Esophagus (tissue), 2 donors: ENCODE measurements at regions not wholly inside any gene's neighbourhood (a gene's known extent, or its start where the extent isn't known, plus 50 kb on each side); places are given as distances from the start of the nearest gene placed in this dataset.

Experiments
- H3K27ac ChIP-seq, 2 donors: one replicate each; pipeline ENCODE4 v1.5.1; 2013; ENCODE audit warnings: low read depth in 2 of 2, mild to moderate bottlenecking in 2 of 2, inconsistent platforms in 1 of 2, low read length in 1 of 2, moderate library complexity in 1 of 2
- H3K27me3 ChIP-seq, 2 donors: one replicate each; pipeline ENCODE4 v1.6.1; 2013; ENCODE audit warnings: low read length in 2 of 2, control low read depth in 1 of 2, mild to moderate bottlenecking in 1 of 2; ENCODE audit not compliant: insufficient read depth in 2 of 2, control insufficient read depth in 1 of 2
- H3K36me3 ChIP-seq, 2 donors: one replicate each; pipeline ENCODE4 v1.6.1; 2013; ENCODE audit warnings: low read length in 1 of 2; ENCODE audit not compliant: control insufficient read depth in 2 of 2, insufficient read depth in 2 of 2
- H3K4me1 ChIP-seq, 2 donors: one replicate each; pipeline ENCODE4 v1.6.1; 2013; ENCODE audit warnings: low read length in 1 of 2; ENCODE audit not compliant: control insufficient read depth in 2 of 2, insufficient read depth in 2 of 2
- H3K4me3 ChIP-seq, 2 donors: one replicate each; pipeline ENCODE4 v1.5.1; 2013; ENCODE audit warnings: low read length in 2 of 2, mild to moderate bottlenecking in 2 of 2, low read depth in 1 of 2, moderate library complexity in 1 of 2
- H3K9me3 ChIP-seq, 2 donors: one replicate each; pipeline ENCODE4 v1.6.1; 2013; ENCODE audit warnings: mild to moderate bottlenecking in 2 of 2, low read depth in 1 of 2, low read length in 1 of 2, moderate library complexity in 1 of 2; ENCODE audit not compliant: control insufficient read depth in 2 of 2, insufficient read depth in 1 of 2
- WGBS, 2 donors: extraction: QIAGEN DNeasy Blood & Tissue Kit; methylation state at CpG; one replicate each; pipeline ENCODE4 v1.1.7; 2013; 5-methylcytosine and 5-hydroxymethylcytosine counted together
- donor health status: healthy with polysubstance abuse.
- donor health status: Bipolar disorder and iron deficiency.

DNA sequence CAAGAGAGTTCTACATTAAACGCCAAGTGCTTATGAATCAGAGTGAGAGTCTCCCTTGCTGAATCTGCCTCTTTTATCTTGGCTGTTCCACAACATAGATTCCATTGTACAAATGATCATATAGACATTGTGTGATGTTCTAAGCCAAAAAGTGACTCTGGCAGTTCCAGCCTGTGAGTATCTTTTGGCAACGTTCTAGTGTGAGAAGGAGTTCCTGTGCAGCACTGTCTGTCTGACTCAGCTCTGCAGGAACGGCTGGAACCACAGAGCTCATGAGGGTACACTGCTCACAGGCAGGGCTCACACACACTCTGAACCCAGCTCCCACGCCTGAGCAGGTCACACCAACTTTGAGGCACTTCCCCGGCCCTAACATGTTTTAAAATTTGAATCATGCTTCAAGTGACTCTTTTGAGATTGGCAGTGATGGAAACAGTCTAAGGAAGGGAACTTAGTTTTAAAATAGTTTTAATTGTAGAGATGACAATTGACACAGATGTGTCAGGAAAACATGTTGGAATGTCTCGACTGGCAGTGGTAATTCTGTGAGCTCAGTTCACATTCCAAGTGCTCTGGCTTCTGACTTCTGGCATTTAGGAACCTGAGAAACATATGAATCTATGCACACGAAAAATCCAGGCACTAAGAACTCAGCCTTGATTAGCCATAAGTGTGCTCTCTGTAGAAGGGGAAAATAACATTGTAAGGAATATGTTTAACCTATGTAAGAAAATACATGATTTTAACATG, 272.0 kb downstream of the UQCRFS1 start:
- Histone ChIP-seq H3K4me3 (no peak overlapping the region), H3K9me3 (no peaks in the 10 kb centered on the region)
- 34 to 36% methylated on average over 7 of the region's 7 CpGs for WGBS, 2 donors

DNA sequence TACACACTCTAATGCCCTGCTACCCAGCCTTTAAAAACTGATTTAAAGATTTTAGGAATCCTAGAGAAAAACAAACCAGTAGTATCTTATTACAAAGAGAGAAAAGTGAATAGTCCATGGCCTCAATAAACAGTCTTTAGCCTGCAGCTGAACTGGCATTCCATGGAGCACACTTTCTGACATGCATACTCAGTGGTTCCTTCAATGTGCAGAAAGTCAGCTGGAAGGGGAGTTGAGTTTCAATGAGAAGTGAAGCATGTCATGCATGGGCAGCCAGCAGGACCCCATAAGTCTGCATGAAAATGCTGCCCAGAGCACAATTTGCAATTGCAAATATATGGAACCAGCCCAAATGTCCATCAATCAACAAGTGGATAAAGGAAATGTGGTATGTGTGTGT, 273.7 kb downstream of the UQCRFS1 start:
- Histone ChIP-seq H3K9me3 (no peaks in the 10 kb centered on the region), H3K4me1 (no peaks in the 10 kb centered on the region), H3K4me3 (no peak overlapping the region), H3K36me3 (no peaks in the 10 kb centered on the region), H3K27ac (no peak overlapping the region), H3K27me3 (no peaks in the 10 kb centered on the region)

More for the DNA sequence above, 272.0 kb downstream of the UQCRFS1 start:
- no peaks in the 10 kb centered on the region for H3K4me1 ChIP-seq
- H3K27ac ChIP-seq, result no peak overlapping the region
- no peaks in the 10 kb centered on the region for H3K27me3 ChIP-seq
- H3K36me3 ChIP-seq, result no peaks in the 10 kb centered on the region

DNA sequence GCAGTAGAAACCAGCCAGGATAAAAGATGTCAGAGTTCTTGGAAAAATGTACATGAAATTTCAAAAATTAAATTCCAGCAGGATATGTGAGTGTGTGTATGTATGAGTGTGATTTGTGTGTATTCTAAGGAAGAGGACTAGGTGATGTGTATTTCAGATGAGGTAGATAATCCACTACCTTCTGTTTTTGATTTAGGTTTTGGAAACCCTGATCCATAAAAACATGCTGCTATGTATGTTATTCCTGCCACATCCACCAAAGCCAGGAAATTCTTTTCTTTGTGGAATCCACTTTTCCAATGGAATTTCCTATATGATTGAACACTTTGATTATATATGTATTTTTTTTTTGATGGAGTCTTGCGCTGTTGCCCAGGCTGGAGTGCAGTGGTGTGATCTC, 276.9 kb downstream of the UQCRFS1 start:
- Histone ChIP-seq H3K4me1 (no peaks in the 10 kb centered on the region), H3K9me3 (no peaks in the 10 kb centered on the region), H3K27me3 (no peaks in the 10 kb centered on the region), H3K27ac (no peak overlapping the region), H3K4me3 (no peak overlapping the region), H3K36me3 (no peaks in the 10 kb centered on the region)
- WGBS, 2 donors, result 92 to 100% methylated on average over 1 of the region's 1 CpG

DNA sequence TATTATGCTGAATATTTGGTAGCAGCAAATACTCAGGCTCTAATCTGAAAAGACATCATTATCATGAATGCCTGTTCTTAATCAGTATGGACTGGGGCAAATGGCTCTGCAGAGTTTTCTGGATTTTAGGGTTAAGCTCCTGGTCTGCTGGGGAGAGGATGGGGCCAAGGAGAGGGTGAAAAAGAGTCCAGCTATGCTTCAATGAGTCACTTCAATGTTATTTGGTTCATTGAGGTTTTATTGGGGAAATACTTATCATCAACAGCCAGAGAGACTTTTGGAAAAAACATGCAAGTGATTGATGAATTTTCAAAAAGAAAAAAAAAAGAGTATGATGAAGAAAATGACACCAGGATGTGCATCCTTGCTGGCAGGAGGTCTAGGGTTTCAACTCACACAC, 278.3 kb downstream of the UQCRFS1 start:
- Histone ChIP-seq H3K4me3 (no peak overlapping the region), H3K4me1 (no peaks in the 10 kb centered on the region), H3K36me3 (no peaks in the 10 kb centered on the region), H3K9me3 (no peaks in the 10 kb centered on the region), H3K27me3 (no peaks in the 10 kb centered on the region), H3K27ac (no peak overlapping the region)

DNA sequence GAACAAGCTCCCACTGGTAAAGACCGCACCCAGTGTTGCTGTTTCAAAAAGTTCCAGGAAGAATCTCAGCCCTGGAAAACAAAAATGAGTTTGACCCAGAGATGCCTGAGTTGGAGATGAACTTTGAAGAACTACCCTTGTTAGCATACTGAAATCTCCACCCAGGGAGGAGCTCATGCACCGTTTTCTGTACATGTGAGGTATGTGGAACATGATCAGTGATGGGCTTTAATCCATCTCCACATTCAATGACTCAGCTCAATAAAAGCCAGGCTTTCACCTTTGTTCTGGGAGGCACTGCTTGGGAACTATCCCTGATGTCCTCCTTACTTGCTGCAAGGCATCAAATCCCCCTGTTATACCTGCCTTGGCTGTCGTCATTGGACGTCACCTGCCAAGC, 279.9 kb downstream of the UQCRFS1 start:
- no peak overlapping the region for H3K27ac ChIP-seq
- H3K4me1 ChIP-seq, result no peaks in the 10 kb centered on the region
- H3K4me3 ChIP-seq, result no peak overlapping the region
- no peaks in the 10 kb centered on the region for H3K36me3 ChIP-seq
- H3K27me3 ChIP-seq, result no peaks in the 10 kb centered on the region
- no peaks in the 10 kb centered on the region for H3K9me3 ChIP-seq
- WGBS, 2 donors, result 63 to 68% methylated on average over 4 of the region's 4 CpGs

DNA sequence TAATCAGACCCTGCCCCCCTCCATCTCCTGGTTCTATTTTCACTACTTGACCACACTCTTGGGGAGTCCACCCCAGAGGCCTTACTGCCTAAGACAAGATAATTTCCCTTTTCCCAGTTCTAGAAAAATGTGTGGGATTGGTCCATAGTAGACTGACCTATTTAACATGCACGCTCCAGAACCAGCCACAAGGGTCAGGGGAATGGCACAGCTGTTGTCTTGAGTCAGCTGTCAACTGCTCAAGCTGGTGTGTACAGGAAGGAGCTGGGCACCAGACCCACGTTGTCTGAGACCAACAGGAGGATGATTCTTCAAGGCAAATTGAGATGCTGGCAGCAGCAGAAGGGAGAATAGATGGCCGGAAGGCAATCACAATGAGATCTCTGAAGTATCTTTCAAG, 280.5 kb downstream of the UQCRFS1 start:
- H3K36me3 ChIP-seq, result no peaks in the 10 kb centered on the region
- no peak overlapping the region for H3K4me3 ChIP-seq
- no peaks in the 10 kb centered on the region for H3K4me1 ChIP-seq
- WGBS, 2 donors, result 64 to 81% methylated on average over 3 of the region's 3 CpGs
- H3K27ac ChIP-seq, result no peak overlapping the region
- no peaks in the 10 kb centered on the region for H3K9me3 ChIP-seq
- H3K27me3 ChIP-seq, result no peaks in the 10 kb centered on the region

DNA sequence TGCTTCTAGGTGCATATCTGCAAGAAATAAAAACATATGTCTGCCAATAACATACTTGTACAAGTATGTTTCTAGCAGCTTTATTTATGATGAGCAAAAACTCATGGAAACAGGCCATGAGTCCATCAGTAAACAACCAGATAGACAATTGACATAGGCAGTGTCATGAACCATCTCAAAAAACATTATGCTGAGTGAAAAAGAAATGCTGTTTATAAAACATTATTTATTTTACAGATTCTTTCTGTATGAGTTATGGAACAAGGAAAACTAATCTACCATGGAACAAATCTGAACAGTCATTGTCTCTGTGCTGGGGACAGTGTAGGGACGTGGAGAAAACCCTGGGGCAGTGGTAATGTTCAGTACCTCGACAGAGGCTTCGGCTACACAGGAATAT, 283.9 kb downstream of the UQCRFS1 start:
- 49 to 61% methylated on average over 3 of the region's 3 CpGs for WGBS, 2 donors
- H3K9me3 ChIP-seq, result no peaks in the 10 kb centered on the region

DNA sequence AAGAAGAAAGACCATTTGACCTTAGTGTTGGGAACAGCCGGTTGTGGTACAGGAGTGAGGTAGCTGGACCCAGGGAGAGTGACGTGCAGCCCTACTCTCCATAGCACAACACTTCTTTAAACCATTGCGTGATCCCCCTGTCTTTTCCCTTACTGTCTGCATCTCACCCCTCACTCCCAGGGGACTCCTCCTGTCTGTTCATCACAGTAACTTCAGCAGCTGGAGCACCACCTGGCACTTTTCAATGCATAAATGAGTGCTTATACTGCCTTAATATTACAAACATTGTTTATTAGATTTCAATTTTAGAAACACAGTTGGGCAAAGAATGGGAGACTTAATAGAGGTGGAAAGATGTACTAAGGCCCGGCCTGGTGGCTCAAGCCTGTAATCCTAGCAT, 285.5 kb downstream of the UQCRFS1 start:
- no peaks in the 10 kb centered on the region for H3K4me1 ChIP-seq
- no peaks in the 10 kb centered on the region for H3K9me3 ChIP-seq
- H3K27ac ChIP-seq, result no peak overlapping the region
- H3K27me3 ChIP-seq, result no peaks in the 10 kb centered on the region
- H3K36me3 ChIP-seq, result no peaks in the 10 kb centered on the region
- H3K4me3 ChIP-seq, result no peak overlapping the region
- 71 to 77% methylated on average over 4 of the region's 4 CpGs for WGBS, 2 donors

More for the DNA sequence above, 283.9 kb downstream of the UQCRFS1 start:
- Histone ChIP-seq H3K36me3 (no peaks in the 10 kb centered on the region), H3K4me3 (no peak overlapping the region), H3K27ac (no peak overlapping the region), H3K4me1 (no peaks in the 10 kb centered on the region), H3K27me3 (no peaks in the 10 kb centered on the region)

DNA sequence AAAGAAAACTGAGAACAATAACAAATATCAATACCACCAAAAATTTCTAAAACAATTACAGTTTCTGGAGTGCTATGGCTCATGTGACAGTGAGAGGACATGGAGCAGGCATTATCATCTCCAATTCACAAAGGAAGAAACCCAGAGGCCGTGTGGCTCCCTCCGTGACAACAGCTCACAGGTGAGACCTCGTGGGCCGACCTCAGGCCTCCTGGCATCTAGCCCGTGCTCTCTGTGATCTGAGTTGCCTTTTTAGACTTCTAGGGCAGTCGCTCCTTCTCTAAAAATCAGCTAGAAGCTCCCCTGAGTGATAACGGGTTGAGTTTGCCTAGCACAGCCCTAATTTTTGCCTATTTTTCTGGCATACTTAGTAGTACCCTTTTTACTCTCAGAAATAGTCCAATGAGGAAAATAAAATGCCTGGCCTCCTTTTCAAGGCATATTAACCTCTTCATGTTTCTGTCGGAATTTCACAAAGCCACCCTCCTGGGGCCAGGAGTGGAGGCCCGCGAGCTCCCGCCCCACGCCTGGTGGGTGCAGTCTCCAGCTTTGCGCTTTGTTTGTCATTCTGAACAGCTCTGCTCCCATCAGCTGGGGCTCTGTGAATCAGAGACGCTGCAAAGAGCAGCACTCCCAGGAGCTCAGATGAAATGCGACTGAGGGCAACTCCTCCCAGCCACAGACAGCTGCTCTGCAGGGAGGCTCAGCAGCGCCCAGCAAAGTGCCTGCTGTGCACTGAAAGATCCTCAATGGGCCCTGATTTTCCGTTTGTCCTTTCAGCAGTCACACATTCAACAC, 292.5 kb downstream of the UQCRFS1 start:
- H3K4me1 ChIP-seq, result no peaks in the 10 kb centered on the region
- H3K4me3 ChIP-seq, result no peak overlapping the region
- no peaks in the 10 kb centered on the region for H3K9me3 ChIP-seq
- H3K36me3 ChIP-seq, result no peaks in the 10 kb centered on the region
- no peak overlapping the region for H3K27ac ChIP-seq
- H3K27me3 ChIP-seq, result no peaks in the 10 kb centered on the region
- WGBS, 2 donors, result 51 to 52% methylated on average over 17 of the region's 17 CpGs

DNA sequence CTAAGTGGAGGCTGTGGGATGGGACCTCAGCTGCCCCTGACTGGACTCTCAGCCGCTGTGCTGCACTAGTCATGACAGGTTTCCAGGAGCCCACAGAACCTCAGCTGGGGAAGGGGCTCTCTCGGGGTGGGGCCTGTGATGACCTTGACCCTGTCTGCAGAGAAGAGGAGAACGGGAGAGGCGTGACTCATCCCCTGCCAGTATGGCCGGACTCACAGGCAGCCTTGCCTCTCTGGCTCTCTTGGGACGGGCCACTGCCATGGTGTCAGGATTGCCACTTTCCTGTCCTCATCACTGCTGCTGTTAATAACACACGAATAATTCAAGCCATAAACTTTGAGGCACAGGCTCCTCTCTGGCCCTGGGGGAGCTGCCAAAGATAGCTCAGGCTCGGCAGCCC, 295.3 kb downstream of the UQCRFS1 start:
- Histone ChIP-seq H3K27me3 (no peaks in the 10 kb centered on the region), H3K4me3 (no peak overlapping the region), H3K4me1 (no peaks in the 10 kb centered on the region), H3K36me3 (no peaks in the 10 kb centered on the region), H3K27ac (no peak overlapping the region), H3K9me3 (no peaks in the 10 kb centered on the region)
- WGBS, 2 donors, result 47 to 74% methylated on average over 8 of the region's 8 CpGs
